Activated CD8-positive, alpha-beta T cell treated with anti-CD3 and anti-CD28 coated beads, Interleukin-2, amount 10 ng/mL, durations not matched to agents 7 days and 5 days (primary cell): ENCODE measurements at regions not wholly inside any gene's neighbourhood (a gene's known extent, or its start where the extent isn't known, plus 50 kb on each side); places are given as distances from the start of the nearest gene placed in this dataset.

Source experiments
- ATAC-seq: fragments of 150-1000 bp; cut with Tn5 transposase; one replicate; pipeline ENCODE4 v1.10.0; 2021; ENCODE audit warnings: moderate library complexity
- CTCF ChIA-PET: fragments of 350-600 bp; sonication (Branson Sonifier 250); formaldehyde crosslinking; loops from one replicate; lab custom pipeline; 2021; ENCODE audit warnings: antibody characterized with exemption; lab: Charles Lee
- POLR2A ChIA-PET: fragments of 350-600 bp; sonication (Branson Sonifier 250); formaldehyde crosslinking; loops from one replicate; lab custom pipeline; 2021; ENCODE audit warnings: antibody characterized with exemption; lab: Charles Lee
- DNase-seq: peaks from one replicate; pipeline ENCODE4 v3.0.0-alpha.2; 2020
- H3K27ac Mint-ChIP-seq: one replicate; pipeline ENCODE4 v1.8.0; 2021; ENCODE audit warnings: mild to moderate bottlenecking, mixed read lengths
- H3K27me3 Mint-ChIP-seq: one replicate; pipeline ENCODE4 v1.8.0; 2021; ENCODE audit warnings: low read depth, mixed read lengths
- H3K36me3 Mint-ChIP-seq: one replicate; pipeline ENCODE4 v1.8.0; 2021; ENCODE audit warnings: low read depth, mixed read lengths
- H3K4me1 Mint-ChIP-seq: one replicate; pipeline ENCODE4 v1.8.0; 2021; ENCODE audit warnings: low read depth, mixed read lengths
- H3K4me3 Mint-ChIP-seq: one replicate; pipeline ENCODE4 v1.8.0; 2021; ENCODE audit warnings: mild to moderate bottlenecking, mixed read lengths
- H3K9me3 Mint-ChIP-seq: one replicate; pipeline ENCODE4 v1.8.0; 2022; ENCODE audit warnings: mixed read lengths; ENCODE audit not compliant: insufficient read depth

GRCh38 chr12:124120739-124121138 is 147.7 kb downstream of the ZNF664 start:
- Mint-ChIP-seq H3K4me1 (peaks cover 12% of the 10 kb centered on the region), H3K36me3 (no peaks in the 10 kb centered on the region), H3K27ac (no peak overlapping the region), H3K4me3 (no peak overlapping the region), H3K9me3 (no peaks in the 10 kb centered on the region), H3K27me3 (peaks cover 5% of the 10 kb centered on the region)
- ChIA-PET POLR2A (no interaction called here), CTCF (no interaction called here)
- ATAC-seq (no peak), DNase-seq (no peak)

- Mint-ChIP-seq H3K27me3 (peaks cover 5% of the 10 kb centered on the region), H3K4me3 (no peak overlapping the region), H3K4me1 (peaks cover 12% of the 10 kb centered on the region), H3K9me3 (no peaks in the 10 kb centered on the region), H3K27ac (no peak overlapping the region), H3K36me3 (no peaks in the 10 kb centered on the region)
- CTCF ChIA-PET, result no interaction called here
- DNase-seq (no peak), ATAC-seq (no peak)
- POLR2A ChIA-PET, result no interaction called here
These were observed 149.7 kb downstream of the ZNF664 start for GRCh38 chr12:124122722-124123121.

GRCh38 chr12:124123296-124124000 is 150.4 kb downstream of the ZNF664 start:
- ATAC-seq (no peak), DNase-seq (no peak)
- Mint-ChIP-seq H3K9me3 (no peaks in the 10 kb centered on the region), H3K4me1 (peaks cover 12% of the 10 kb centered on the region), H3K4me3 (no peak overlapping the region), H3K36me3 (no peaks in the 10 kb centered on the region), H3K27me3 (peaks cover 5% of the 10 kb centered on the region), H3K27ac (no peak overlapping the region)
- POLR2A ChIA-PET, result interaction anchor here (0.7 kb wide), 1 partner anchor 218 kb away, joined by 3 read pairs; no protein-coding TSS in a partner anchor
- CTCF ChIA-PET, result no interaction called here

GRCh38 chr12:124125203-124125871 is 152.3 kb downstream of the ZNF664 start:
- no peak overlapping the region for H3K4me3 Mint-ChIP-seq
- no peaks in the 10 kb centered on the region for H3K36me3 Mint-ChIP-seq
- CTCF ChIA-PET, result no interaction called here
- DNase-seq (no peak), ATAC-seq (no peak)
- H3K27me3 Mint-ChIP-seq, result peaks cover 3% of the 10 kb centered on the region
- H3K27ac Mint-ChIP-seq, result no peak overlapping the region
- peaks cover 7% of the 10 kb centered on the region for H3K4me1 Mint-ChIP-seq
- H3K9me3 Mint-ChIP-seq, result no peaks in the 10 kb centered on the region
- POLR2A ChIA-PET, result no interaction called here

- Mint-ChIP-seq H3K36me3 (no peaks in the 10 kb centered on the region), H3K27me3 (peaks cover 3% of the 10 kb centered on the region), H3K9me3 (no peaks in the 10 kb centered on the region), H3K27ac (no peak overlapping the region), H3K4me1 (peaks cover 7% of the 10 kb centered on the region), H3K4me3 (no peak overlapping the region)
- ATAC-seq (no peak), DNase-seq (no peak)
- CTCF ChIA-PET, result no interaction called here
- POLR2A ChIA-PET, result no interaction called here
These were observed 154.1 kb downstream of the ZNF664 start for GRCh38 chr12:124126950-124127655.

GRCh38 chr12:124129132-124129531 is 156.1 kb downstream of the ZNF664 start:
- Mint-ChIP-seq H3K4me3 (no peak overlapping the region), H3K27me3 (no peaks in the 10 kb centered on the region), H3K27ac (no peak overlapping the region), H3K36me3 (no peaks in the 10 kb centered on the region), H3K4me1 (peaks cover 7% of the 10 kb centered on the region), H3K9me3 (no peaks in the 10 kb centered on the region)
- CTCF ChIA-PET, result no interaction called here
- DNase-seq, result no peak
- POLR2A ChIA-PET, result no interaction called here
- ATAC-seq, result no peak

GRCh38 chr12:124130691-124131591 is 157.9 kb downstream of the ZNF664 start:
- ChIA-PET CTCF (no interaction called here), POLR2A (no interaction called here)
- Mint-ChIP-seq H3K36me3 (no peaks in the 10 kb centered on the region), H3K9me3 (no peaks in the 10 kb centered on the region), H3K27ac (no peak overlapping the region), H3K27me3 (no peaks in the 10 kb centered on the region), H3K4me3 (no peak overlapping the region), H3K4me1 (no peaks in the 10 kb centered on the region)
- no peak for DNase-seq
- no peak for ATAC-seq

- Mint-ChIP-seq H3K4me1 (no peaks in the 10 kb centered on the region), H3K27ac (no peak overlapping the region), H3K4me3 (no peak overlapping the region), H3K36me3 (no peaks in the 10 kb centered on the region), H3K27me3 (no peaks in the 10 kb centered on the region), H3K9me3 (no peaks in the 10 kb centered on the region)
- DNase-seq (no peak), ATAC-seq (no peak)
- POLR2A ChIA-PET, result no interaction called here
- CTCF ChIA-PET, result no interaction called here
These were observed 158.6 kb downstream of the ZNF664 start for GRCh38 chr12:124131659-124132058.

GRCh38 chr12:124132530-124132929 is 159.5 kb downstream of the ZNF664 start:
- ChIA-PET CTCF (no interaction called here), POLR2A (no interaction called here)
- Mint-ChIP-seq H3K9me3 (no peaks in the 10 kb centered on the region), H3K36me3 (no peaks in the 10 kb centered on the region), H3K27ac (no peak overlapping the region), H3K4me3 (no peak overlapping the region), H3K27me3 (no peaks in the 10 kb centered on the region), H3K4me1 (no peaks in the 10 kb centered on the region)
- no peak for DNase-seq
- ATAC-seq, result no peak

- Mint-ChIP-seq H3K4me1 (no peaks in the 10 kb centered on the region), H3K27ac (no peak overlapping the region), H3K4me3 (no peak overlapping the region), H3K27me3 (peaks cover 18% of the 10 kb centered on the region), H3K9me3 (no peaks in the 10 kb centered on the region), H3K36me3 (no peaks in the 10 kb centered on the region)
- DNase-seq (no peak), ATAC-seq (no peak)
- CTCF ChIA-PET, result no interaction called here
- POLR2A ChIA-PET, result no interaction called here
These were observed 158.1 kb upstream of the RFLNA start for GRCh38 chr12:124136796-124137195.

- ATAC-seq, result no peak
- no peaks in the 10 kb centered on the region for H3K4me1 Mint-ChIP-seq
- no peak overlapping the region for H3K27ac Mint-ChIP-seq
- no peak overlapping the region for H3K4me3 Mint-ChIP-seq
- H3K9me3 Mint-ChIP-seq, result no peaks in the 10 kb centered on the region
- no peaks in the 10 kb centered on the region for H3K36me3 Mint-ChIP-seq
- ChIA-PET POLR2A (no interaction called here), CTCF (no interaction called here)
- DNase-seq, result no peak
- peaks cover 24% of the 10 kb centered on the region for H3K27me3 Mint-ChIP-seq
These were observed 153.9 kb upstream of the RFLNA start for GRCh38 chr12:124140944-124141486.
